ENCODE measurements at regions not wholly inside any gene's neighbourhood (a gene's known extent, or its start where the extent isn't known, plus 50 kb on each side); places are given as distances from the start of the nearest gene placed in this dataset.
"Not testable (repeated sequence)": the region's sequence is repeated elsewhere in the genome, so short reads cannot be mapped to it uniquely, and the experiment has no call there.

GRCh38 chr4:23970201-23970850, 80.5 kb upstream of the PPARGC1A start:
- WGBS: 86% methylated on average over 6 of the region's 6 CpGs
- no peak for DNase-seq (ENCODE audit: low read depth in 6 of 9, low spot score in 9 of 9)
- no peaks in the 10 kb centered on the region for H3K27me3 ChIP-seq (ENCODE audit: control insufficient read depth in 2 of 2, insufficient read depth in 1 of 2, low read length in 1 of 2)

GRCh38 chr4:23969635-23970145, 79.8 kb upstream of the PPARGC1A start:
- Histone ChIP-seq H3K27ac (ENCODE audit: low read depth in 1 of 2, low read length in 1 of 2) (no peak overlapping the region), H3K36me3 (ENCODE audit: control insufficient read depth in 2 of 2, insufficient read depth in 2 of 2, low read length in 1 of 2) (no peaks in the 10 kb centered on the region), H3K9me3 (ENCODE audit: control insufficient read depth in 2 of 2, insufficient read depth in 1 of 2, low read length in 1 of 2) (no peaks in the 10 kb centered on the region), H3K4me3 (ENCODE audit: low read length in 2 of 2) (no peak overlapping the region), H3K4me1 (ENCODE audit: control insufficient read depth in 2 of 2, insufficient read depth in 2 of 2, low read length in 2 of 2) (no peaks in the 10 kb centered on the region), H3K27me3 (ENCODE audit: control insufficient read depth in 2 of 2, insufficient read depth in 1 of 2, low read length in 1 of 2) (no peaks in the 10 kb centered on the region)
- DNase-seq (ENCODE audit: low read depth in 6 of 9, low spot score in 9 of 9): no peak
- WGBS: 67% methylated on average over 4 of the region's 4 CpGs

More at GRCh38 chr4:23970201-23970850, 80.5 kb upstream of the PPARGC1A start:
- Histone ChIP-seq H3K36me3 (ENCODE audit: control insufficient read depth in 2 of 2, insufficient read depth in 2 of 2, low read length in 1 of 2) (no peaks in the 10 kb centered on the region), H3K27ac (ENCODE audit: low read depth in 1 of 2, low read length in 1 of 2) (no peak overlapping the region), H3K4me1 (ENCODE audit: control insufficient read depth in 2 of 2, insufficient read depth in 2 of 2, low read length in 2 of 2) (no peaks in the 10 kb centered on the region), H3K4me3 (ENCODE audit: low read length in 2 of 2) (no peak overlapping the region), H3K9me3 (ENCODE audit: control insufficient read depth in 2 of 2, insufficient read depth in 1 of 2, low read length in 1 of 2) (no peaks in the 10 kb centered on the region)

DNA sequence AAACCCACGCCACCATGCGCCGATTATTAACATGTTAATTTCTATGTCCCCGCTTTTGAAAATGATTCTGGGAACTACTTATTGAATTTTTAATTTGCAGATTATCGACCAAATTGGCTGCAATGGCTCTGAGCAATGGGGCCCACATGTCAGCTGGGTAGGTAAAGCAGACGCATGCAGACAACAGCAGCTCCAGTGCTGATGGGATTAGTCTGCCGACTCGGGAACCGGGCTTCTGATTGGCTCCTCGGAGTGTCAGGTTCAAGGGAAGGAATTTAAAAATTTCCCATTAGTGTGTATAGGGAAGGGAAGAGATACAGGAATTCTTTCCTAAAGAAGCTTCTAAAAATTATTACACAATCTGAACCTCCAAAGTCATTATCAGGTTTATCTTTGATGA, 77.4 kb upstream of the PPARGC1A start:
- H3K27me3 ChIP-seq (ENCODE audit: control insufficient read depth in 2 of 2, insufficient read depth in 1 of 2, low read length in 1 of 2): no peaks in the 10 kb centered on the region
- H3K9me3 ChIP-seq (ENCODE audit: control insufficient read depth in 2 of 2, insufficient read depth in 1 of 2, low read length in 1 of 2): no peaks in the 10 kb centered on the region
- 95% methylated on average over 10 of the region's 10 CpGs for WGBS
- H3K27ac ChIP-seq (ENCODE audit: low read depth in 1 of 2, low read length in 1 of 2): no peak overlapping the region
- H3K4me3 ChIP-seq (ENCODE audit: low read length in 2 of 2): no peak overlapping the region
- H3K4me1 ChIP-seq (ENCODE audit: control insufficient read depth in 2 of 2, insufficient read depth in 2 of 2, low read length in 2 of 2): no peaks in the 10 kb centered on the region
- H3K36me3 ChIP-seq (ENCODE audit: control insufficient read depth in 2 of 2, insufficient read depth in 2 of 2, low read length in 1 of 2): no peaks in the 10 kb centered on the region
- DNase-seq (ENCODE audit: low read depth in 6 of 9, low spot score in 9 of 9): no peak

DNA sequence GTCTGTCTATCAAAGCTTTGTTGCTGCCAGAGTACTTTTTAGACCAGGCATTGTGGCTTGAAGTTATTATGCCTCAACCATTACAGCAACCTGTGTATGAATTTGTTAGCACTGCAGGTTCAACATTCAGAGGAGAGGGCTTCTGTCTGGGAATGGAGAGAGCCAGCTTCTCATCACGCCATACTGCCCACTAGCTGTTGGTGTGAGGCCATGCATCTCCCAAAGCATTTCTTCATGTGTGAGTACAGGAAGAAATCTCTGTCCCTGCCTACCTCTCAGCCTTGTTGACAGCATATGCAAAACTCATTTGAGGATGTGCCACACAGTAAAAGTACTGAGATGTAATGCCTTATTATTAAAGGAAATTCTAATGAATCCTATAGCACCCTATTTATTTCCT, 76.9 kb upstream of the PPARGC1A start:
- no peaks in the 10 kb centered on the region for H3K36me3 ChIP-seq (ENCODE audit: control insufficient read depth in 2 of 2, insufficient read depth in 2 of 2, low read length in 1 of 2)
- no peak overlapping the region for H3K27ac ChIP-seq (ENCODE audit: low read depth in 1 of 2, low read length in 1 of 2)
- H3K4me1 ChIP-seq (ENCODE audit: control insufficient read depth in 2 of 2, insufficient read depth in 2 of 2, low read length in 2 of 2): no peaks in the 10 kb centered on the region
- 98% methylated on average over 1 of the region's 1 CpG for WGBS
- H3K9me3 ChIP-seq (ENCODE audit: control insufficient read depth in 2 of 2, insufficient read depth in 1 of 2, low read length in 1 of 2): no peaks in the 10 kb centered on the region
- H3K27me3 ChIP-seq (ENCODE audit: control insufficient read depth in 2 of 2, insufficient read depth in 1 of 2, low read length in 1 of 2): no peaks in the 10 kb centered on the region
- H3K4me3 ChIP-seq (ENCODE audit: low read length in 2 of 2): no peak overlapping the region
- no peak for DNase-seq (ENCODE audit: low read depth in 6 of 9, low spot score in 9 of 9)

DNA sequence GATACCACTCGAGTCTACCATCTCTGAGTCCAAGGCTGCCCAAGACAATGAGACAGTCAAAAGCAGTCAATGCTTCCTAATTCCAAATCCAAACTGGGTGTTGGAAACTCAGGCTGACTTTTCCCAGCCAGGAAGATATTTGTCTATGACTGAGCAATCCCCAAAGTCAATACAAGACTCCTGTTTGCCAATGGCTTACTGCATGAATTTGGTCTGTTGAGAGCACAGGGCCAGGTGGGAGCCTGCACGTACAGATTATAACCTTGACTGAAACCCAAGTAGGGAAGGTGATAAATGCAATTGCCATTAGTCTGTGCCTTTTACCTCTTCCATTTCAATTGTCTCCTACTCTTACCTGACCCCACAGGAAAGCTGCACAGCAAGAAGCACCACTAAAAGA, 72.6 kb upstream of the PPARGC1A start:
- Histone ChIP-seq H3K4me3 (ENCODE audit: low read length in 2 of 2) (no peak overlapping the region), H3K36me3 (ENCODE audit: control insufficient read depth in 2 of 2, insufficient read depth in 2 of 2, low read length in 1 of 2) (no peaks in the 10 kb centered on the region), H3K27me3 (ENCODE audit: control insufficient read depth in 2 of 2, insufficient read depth in 1 of 2, low read length in 1 of 2) (no peaks in the 10 kb centered on the region), H3K4me1 (ENCODE audit: control insufficient read depth in 2 of 2, insufficient read depth in 2 of 2, low read length in 2 of 2) (no peaks in the 10 kb centered on the region), H3K9me3 (ENCODE audit: control insufficient read depth in 2 of 2, insufficient read depth in 1 of 2, low read length in 1 of 2) (no peaks in the 10 kb centered on the region), H3K27ac (ENCODE audit: low read depth in 1 of 2, low read length in 1 of 2) (no peak overlapping the region)
- WGBS: 97% methylated on average over 2 of the region's 2 CpGs
- no peak for DNase-seq (ENCODE audit: low read depth in 6 of 9, low spot score in 9 of 9)

DNA sequence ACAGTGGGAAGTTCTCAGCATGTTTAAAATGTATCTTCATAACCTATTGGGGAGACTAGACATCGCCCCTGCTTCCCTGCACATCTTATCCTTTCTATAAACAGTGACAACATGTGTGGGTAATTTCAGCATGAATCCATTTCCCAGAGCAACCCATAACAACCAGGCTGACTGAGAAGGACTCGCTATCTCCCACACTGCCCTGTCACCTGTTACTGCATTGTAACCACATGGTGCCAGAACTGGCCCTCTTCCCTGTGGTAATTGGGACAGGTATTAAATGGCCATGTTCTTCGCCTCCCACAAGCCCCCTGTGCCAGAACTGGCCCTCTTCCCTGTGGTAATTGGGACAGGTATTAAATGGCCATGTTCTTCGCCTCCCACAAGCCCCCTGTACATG, 71.5 kb upstream of the PPARGC1A start:
- H3K9me3 ChIP-seq (ENCODE audit: control insufficient read depth in 2 of 2, insufficient read depth in 1 of 2, low read length in 1 of 2); H3K27ac ChIP-seq (ENCODE audit: low read depth in 1 of 2, low read length in 1 of 2); H3K27me3 ChIP-seq (ENCODE audit: control insufficient read depth in 2 of 2, insufficient read depth in 1 of 2, low read length in 1 of 2); DNase-seq (ENCODE audit: low read depth in 6 of 9, low spot score in 9 of 9); H3K36me3 ChIP-seq (ENCODE audit: control insufficient read depth in 2 of 2, insufficient read depth in 2 of 2, low read length in 1 of 2); H3K4me1 ChIP-seq (ENCODE audit: control insufficient read depth in 2 of 2, insufficient read depth in 2 of 2, low read length in 2 of 2); H3K4me3 ChIP-seq (ENCODE audit: low read length in 2 of 2): not testable (repeated sequence)
- 88% methylated on average over 4 of the region's 4 CpGs for WGBS

GRCh38 chr4:23959396-23960148, 69.7 kb upstream of the PPARGC1A start:
- Histone ChIP-seq H3K27me3 (ENCODE audit: control insufficient read depth in 2 of 2, insufficient read depth in 1 of 2, low read length in 1 of 2) (no peaks in the 10 kb centered on the region), H3K9me3 (ENCODE audit: control insufficient read depth in 2 of 2, insufficient read depth in 1 of 2, low read length in 1 of 2) (no peaks in the 10 kb centered on the region), H3K4me3 (ENCODE audit: low read length in 2 of 2) (no peak overlapping the region), H3K36me3 (ENCODE audit: control insufficient read depth in 2 of 2, insufficient read depth in 2 of 2, low read length in 1 of 2) (no peaks in the 10 kb centered on the region), H3K27ac (ENCODE audit: low read depth in 1 of 2, low read length in 1 of 2) (no peak overlapping the region), H3K4me1 (ENCODE audit: control insufficient read depth in 2 of 2, insufficient read depth in 2 of 2, low read length in 2 of 2) (no peaks in the 10 kb centered on the region)
- DNase-seq (ENCODE audit: low read depth in 6 of 9, low spot score in 9 of 9): no peak
- 89% methylated on average over 5 of the region's 5 CpGs for WGBS

- no peaks in the 10 kb centered on the region for H3K27me3 ChIP-seq (ENCODE audit: control insufficient read depth in 2 of 2, insufficient read depth in 1 of 2, low read length in 1 of 2)
- no peaks in the 10 kb centered on the region for H3K36me3 ChIP-seq (ENCODE audit: control insufficient read depth in 2 of 2, insufficient read depth in 2 of 2, low read length in 1 of 2)
- no peaks in the 10 kb centered on the region for H3K4me1 ChIP-seq (ENCODE audit: control insufficient read depth in 2 of 2, insufficient read depth in 2 of 2, low read length in 2 of 2)
- no peak overlapping the region for H3K4me3 ChIP-seq (ENCODE audit: low read length in 2 of 2)
- no peak for DNase-seq (ENCODE audit: low read depth in 6 of 9, low spot score in 9 of 9)
- WGBS: 94% methylated on average over 2 of the region's 2 CpGs
- H3K9me3 ChIP-seq (ENCODE audit: control insufficient read depth in 2 of 2, insufficient read depth in 1 of 2, low read length in 1 of 2): no peaks in the 10 kb centered on the region
- no peak overlapping the region for H3K27ac ChIP-seq (ENCODE audit: low read depth in 1 of 2, low read length in 1 of 2)
Measured at GRCh38 chr4:23958749-23959148, 68.9 kb upstream of the PPARGC1A start.

DNA sequence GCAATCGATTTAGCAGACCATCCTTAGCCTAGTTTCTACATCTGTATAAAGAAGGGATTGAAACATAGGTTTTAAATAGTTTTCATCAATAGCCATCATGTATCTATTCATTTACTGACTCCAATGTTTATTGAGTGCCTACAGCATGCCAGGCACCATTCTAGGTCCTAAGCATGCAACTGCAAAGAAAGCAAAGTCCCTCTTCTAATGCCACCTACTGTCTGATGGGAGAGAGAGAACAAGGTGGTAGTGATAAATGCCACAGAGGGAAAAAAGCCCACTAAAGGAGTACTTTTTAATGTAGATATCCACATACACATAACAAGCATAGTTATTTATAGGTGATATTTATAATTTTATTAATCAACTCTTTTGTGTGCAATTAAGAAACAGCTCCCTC, 67.6 kb upstream of the PPARGC1A start:
- H3K9me3 ChIP-seq (ENCODE audit: control insufficient read depth in 2 of 2, insufficient read depth in 1 of 2, low read length in 1 of 2): no peaks in the 10 kb centered on the region
- no peaks in the 10 kb centered on the region for H3K4me1 ChIP-seq (ENCODE audit: control insufficient read depth in 2 of 2, insufficient read depth in 2 of 2, low read length in 2 of 2)
- H3K27me3 ChIP-seq (ENCODE audit: control insufficient read depth in 2 of 2, insufficient read depth in 1 of 2, low read length in 1 of 2): no peaks in the 10 kb centered on the region
- DNase-seq (ENCODE audit: low read depth in 6 of 9, low spot score in 9 of 9): no peak
- WGBS: 83% methylated on average over 1 of the region's 1 CpG
- H3K36me3 ChIP-seq (ENCODE audit: control insufficient read depth in 2 of 2, insufficient read depth in 2 of 2, low read length in 1 of 2): no peaks in the 10 kb centered on the region
- no peak overlapping the region for H3K27ac ChIP-seq (ENCODE audit: low read depth in 1 of 2, low read length in 1 of 2)
- no peak overlapping the region for H3K4me3 ChIP-seq (ENCODE audit: low read length in 2 of 2)
